HCT116 (cell line): ENCODE measurements at regions not wholly inside any gene's neighbourhood (a gene's known extent, or its start where the extent isn't known, plus 50 kb on each side); places are given as distances from the start of the nearest gene placed in this dataset.

Source experiments
- ATAC-seq: fragments of 200-7000 bp; cut with Tn5 transposase; 2 replicates; pipeline ENCODE4 v1.9.1; 2020; ENCODE audit warnings: mild to moderate bottlenecking, moderate library complexity
- BruUV-seq: library from RNA; stranded (reverse); fragments of 400-500 nt; replicated peaks from 2 replicates; lab custom pipeline; 2021; lab: Mats Ljungman, UMichigan
- CTCF ChIA-PET: fragments of 300-600 bp; sonication (Branson Sonifier 250); formaldehyde crosslinking; loops from one replicate; lab custom pipeline; 2021; ENCODE audit warnings: antibody characterized with exemption; lab: Charles Lee
- POLR2A ChIA-PET: fragments of 300-600, 350-600 bp; sonication (Branson Sonifier 250); formaldehyde crosslinking; loops from one replicate; lab custom pipeline; 2021; ENCODE audit warnings: antibody characterized with exemption; lab: Charles Lee
- RAD21 ChIA-PET, 2 experiments: fragments of 300-600 bp; sonication (Branson Sonifier 250); formaldehyde crosslinking; loops; one replicate each; lab custom pipeline; 2023; ENCODE audit warnings: low total read pairs in 2 of 2; ENCODE audit not compliant: uncharacterized antibody in 2 of 2, unreplicated experiment in 2 of 2, low non-redundant PET in 1 of 2; lab: Charles Lee
- DNase-seq: peaks from one replicate; pipeline ENCODE4 v3.0.0-alpha.2; 2010; ENCODE audit warnings: low read depth, low spot score
- H2AFZ ChIP-seq: fragments of 200-600 bp; shearing (Covaris generic), sonication (generic); 2 replicates; pipeline ENCODE4 v1.6.1; 2017; ENCODE audit warnings: low read depth, mixed run types, mixed read lengths, antibody characterized with exemption, low read length; ENCODE audit not compliant: poor library complexity, severe bottlenecking
- H3K27ac ChIP-seq: 2 replicates; pipeline ENCODE4 v1.5.1; 2012; ENCODE audit warnings: low read depth, low read length
- H3K27me3 ChIP-seq: fragments of 200-600 bp; sonication (generic); 2 replicates; pipeline ENCODE4 v1.6.1; 2016; ENCODE audit warnings: mixed run types, low read length, mixed read lengths; ENCODE audit not compliant: insufficient read depth
- H3K36me3 ChIP-seq, 2 experiments: fragments of 200-500 bp in 1 of 2; fragments of 200-600 bp in 1 of 2; sonication (Bioruptor generic) in 1 of 2; sonication (generic) in 1 of 2; 2 replicates each; pipeline versions ENCODE4 v1.5.1 to v1.6.1; 2014 to 2016; ENCODE audit warnings: low read length in 2 of 2, inconsistent platforms in 1 of 2, mixed read lengths in 1 of 2, mixed run types in 1 of 2; ENCODE audit not compliant: insufficient read depth in 2 of 2, control insufficient read depth in 1 of 2
- H3K4me1 ChIP-seq, 2 experiments: fragments of 200-600 bp in 1 of 2; sonication (generic) in 1 of 2; 2 replicates each; pipeline versions ENCODE4 v1.5.1 to v1.6.1; 2012 to 2017; ENCODE audit warnings: low read length in 2 of 2, inconsistent platforms in 1 of 2, mild to moderate bottlenecking in 1 of 2, mixed read lengths in 1 of 2, mixed run types in 1 of 2, moderate library complexity in 1 of 2; ENCODE audit not compliant: insufficient read depth in 2 of 2, control insufficient read depth in 1 of 2
- H3K4me2 ChIP-seq: fragments of 200-600 bp; sonication (generic); 2 replicates; pipeline ENCODE4 v1.6.1; 2017; ENCODE audit warnings: mixed run types, low read length, mixed read lengths
- H3K4me3 ChIP-seq, 2 experiments: fragments of 200-600 bp in 1 of 2; sonication (generic) in 1 of 2; replicated peaks in 1 of 2; 2 replicates each; pipeline ENCODE4 v1.5.1; 2011 to 2016; ENCODE audit warnings: low read length in 2 of 2, control low read depth in 1 of 2, low read depth in 1 of 2, mild to moderate bottlenecking in 1 of 2, mixed read lengths in 1 of 2, mixed run types in 1 of 2
- H3K79me2 ChIP-seq: fragments of 200-600 bp; sonication (generic); 2 replicates; pipeline ENCODE4 v1.6.1; 2017; ENCODE audit warnings: mild to moderate bottlenecking, mixed run types, low read length, moderate library complexity, mixed read lengths; ENCODE audit not compliant: insufficient read depth
- H3K9ac ChIP-seq: fragments of 200-600 bp; sonication (generic); 2 replicates; pipeline ENCODE4 v1.6.1; 2016; ENCODE audit warnings: low read length, mixed read lengths
- H3K9me2 ChIP-seq: fragments of 200-600 bp; sonication (generic), shearing (Covaris generic); 2 replicates; pipeline ENCODE4 v1.6.1; 2017; ENCODE audit warnings: mixed run types, mild to moderate bottlenecking, moderate library complexity; ENCODE audit not compliant: insufficient read depth
- H3K9me3 ChIP-seq, 2 experiments: fragments of 200-500 bp in 1 of 2; fragments of 200-600 bp in 1 of 2; sonication (Bioruptor generic) in 1 of 2; sonication (generic) in 1 of 2; 2 replicates each; pipeline ENCODE4 v1.6.1; 2014 to 2017; ENCODE audit warnings: low read length in 2 of 2, mixed read lengths in 2 of 2, inconsistent platforms in 1 of 2, low read depth in 1 of 2, mild to moderate bottlenecking in 1 of 2, mixed run types in 1 of 2, moderate library complexity in 1 of 2; ENCODE audit not compliant: control insufficient read depth in 1 of 2, insufficient read depth in 1 of 2
- H4K20me1 ChIP-seq: fragments of 200-600 bp; sonication (generic), shearing (Covaris generic); 2 replicates; pipeline ENCODE4 v1.6.1; 2017; ENCODE audit warnings: mixed run types, mild to moderate bottlenecking, moderate library complexity; ENCODE audit not compliant: insufficient read depth
- CBX3 ChIP-seq: IDR thresholded peaks from 2 replicates; pipeline ENCODE4 v1.6.1; 2012; ENCODE audit warnings: low read depth
- CEBPB ChIP-seq: IDR thresholded peaks from 2 replicates; pipeline ENCODE4 v1.6.1; 2012; ENCODE audit warnings: low read depth
- FOSL1 ChIP-seq: IDR thresholded peaks from 2 replicates; pipeline ENCODE4 v1.6.1; 2012; ENCODE audit warnings: low read depth
- JUND ChIP-seq: IDR thresholded peaks from 2 replicates; pipeline ENCODE4 v1.6.1; 2012
- MAX ChIP-seq: IDR thresholded peaks from 2 replicates; pipeline ENCODE4 v1.6.1; 2012
- SRF ChIP-seq: IDR thresholded peaks from 2 replicates; pipeline ENCODE4 v1.6.1; 2012; ENCODE audit warnings: low read depth
- ZFX ChIP-seq: fragments of 450-650 bp; IDR thresholded peaks from 2 replicates; pipeline ENCODE4 v1.6.1; 2017
- intact Hi-C: fragments of 100-400 bp; cut with micrococcal nuclease; formaldehyde crosslinking; loops from 2 replicates; pipeline ENCODE4 v1.10.0; 2022

GRCh38 chr1:167169642-167170041 is 51.0 kb upstream of the POU2F1 start:
- DNase-seq = no peak
- intact Hi-C loops = no loop called here
- Histone ChIP-seq H3K4me1 (peaks cover 17 to 61% of the 10 kb centered on the region in 2 experiments), H3K36me3 (no peaks in the 10 kb centered on the region), H3K9me3 (no peaks in the 10 kb centered on the region), H3K9me2 (no peaks in the 10 kb centered on the region), H3K27ac (no peak overlapping the region), H2AFZ (peak overlapping the region; percentile 71), H3K27me3 (no peaks in the 10 kb centered on the region), H3K4me3 (no peak overlapping the region), H3K9ac (no peak overlapping the region), H4K20me1 (no peaks in the 10 kb centered on the region), H3K4me2 (peak overlapping the region; percentile 28), H3K79me2 (no peaks in the 10 kb centered on the region)
- no peak for ATAC-seq
- TF ChIP-seq JUND (no peak), FOSL1 (no peak), CBX3 (no peak; the same call in 1 of the 2 replicates), ZFX (no peak), SRF (no peak), CEBPB (no peak), MAX (no peak)
- POLR2A ChIA-PET = no interaction called here
- BruUV-seq = no TSS peak
- RAD21 ChIA-PET = no interaction called here
- CTCF ChIA-PET = no interaction called here
